HCEC 1CT (cell line): ENCODE measurements at regions not wholly inside any gene's neighbourhood (a gene's known extent, or its start where the extent isn't known, plus 50 kb on each side); places are given as distances from the start of the nearest gene placed in this dataset.

Source experiments
- DNase-seq: peaks from one replicate; pipeline ENCODE4 v3.0.0-alpha.2; 2017

DNA sequence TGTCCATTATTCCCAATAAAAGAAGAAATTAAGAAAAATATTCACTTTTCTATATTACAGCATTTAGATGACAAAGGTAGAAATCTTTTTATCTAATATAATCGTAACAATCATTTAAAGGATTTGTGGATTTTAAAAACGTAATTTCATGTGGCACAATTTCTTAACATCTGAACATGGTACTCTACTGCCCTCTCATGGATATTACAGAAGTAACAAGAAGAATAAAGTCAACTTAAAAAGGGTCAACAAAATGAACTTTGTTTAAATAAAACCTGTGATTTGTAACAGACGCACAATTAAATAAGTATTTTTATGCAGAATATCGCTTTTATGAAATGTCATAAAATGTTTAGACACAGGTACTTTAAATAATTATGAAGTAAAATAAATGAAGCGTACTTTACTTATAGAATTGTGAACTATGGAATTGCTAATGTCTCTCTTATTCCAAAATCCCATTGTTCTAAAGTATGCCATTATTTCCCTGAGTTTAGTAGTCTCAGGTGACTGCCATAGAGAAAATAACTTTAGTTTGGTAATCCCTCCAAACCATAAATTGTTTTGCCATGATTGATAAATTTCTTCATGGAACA is 366.8 kb upstream of the ZNF385D start:
- peak; percentile 2 for DNase-seq

DNA sequence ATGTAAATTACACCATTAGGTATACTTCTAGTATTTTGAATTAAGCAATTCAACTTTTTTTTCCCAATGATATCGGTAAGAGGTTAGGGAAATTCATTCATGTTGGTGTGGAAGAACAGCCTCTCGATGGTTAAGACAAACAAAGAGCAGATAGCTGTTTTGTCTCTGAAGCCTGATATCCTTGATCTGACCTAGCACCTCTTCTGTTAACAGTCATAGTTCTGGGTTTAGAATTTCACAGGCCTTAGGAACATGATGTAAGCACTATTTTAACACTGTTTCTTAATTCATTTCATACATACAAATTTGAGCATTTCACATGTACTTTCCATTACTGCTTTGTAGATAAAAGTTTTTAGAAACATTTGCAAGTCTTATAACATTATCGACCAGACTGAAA is 367.5 kb upstream of the ZNF385D start:
- DNase-seq: no peak

DNA sequence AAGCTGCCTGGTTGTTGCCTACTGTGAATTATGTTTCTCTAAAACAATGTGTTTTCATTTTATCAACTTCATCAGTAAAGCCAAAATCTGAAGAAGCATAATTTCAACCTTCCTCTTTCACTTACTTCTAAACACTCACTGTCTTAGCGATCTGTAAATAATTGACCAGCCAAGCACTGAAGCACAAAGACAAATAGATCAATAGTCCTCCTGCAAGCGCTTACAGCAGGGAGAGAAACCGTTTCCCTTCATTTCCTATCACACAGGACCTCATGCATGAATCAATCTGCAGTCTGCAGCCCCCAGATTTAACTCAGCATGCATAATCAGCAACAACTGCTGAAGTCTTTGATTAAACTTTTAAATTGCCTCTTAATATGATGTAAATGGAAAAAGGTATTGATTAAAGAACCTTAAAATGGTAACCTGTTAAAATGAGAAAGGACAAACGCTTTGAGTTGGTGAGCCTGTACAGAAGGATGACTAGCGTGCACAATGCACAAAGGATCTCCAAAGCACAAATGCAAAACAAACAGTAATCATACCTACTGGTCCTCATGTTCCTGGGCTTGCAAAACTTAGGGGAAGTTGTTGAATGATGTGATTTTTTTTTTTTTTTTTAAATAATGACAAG is 370.2 kb upstream of the ZNF385D start:
- no peak for DNase-seq

DNA sequence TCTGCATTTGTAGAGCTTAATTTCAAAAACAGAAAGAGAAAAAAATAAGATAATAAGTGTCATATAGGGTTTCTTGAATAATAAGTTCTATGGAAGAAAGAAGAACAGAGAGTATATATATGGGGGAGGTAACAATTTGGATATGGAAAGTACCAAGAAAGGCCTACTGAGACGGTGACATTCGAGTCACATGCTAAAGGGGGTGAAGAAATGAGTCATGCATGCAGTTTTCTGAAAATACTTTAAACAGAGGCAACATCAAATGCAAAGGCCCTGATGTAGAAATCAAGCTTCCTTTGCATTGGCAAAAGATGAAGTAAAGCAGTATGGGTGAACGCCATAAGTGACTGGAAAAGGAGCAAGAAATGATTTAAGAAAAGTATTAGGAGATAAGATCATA is 371.6 kb upstream of the ZNF385D start:
- DNase-seq: no peak

DNA sequence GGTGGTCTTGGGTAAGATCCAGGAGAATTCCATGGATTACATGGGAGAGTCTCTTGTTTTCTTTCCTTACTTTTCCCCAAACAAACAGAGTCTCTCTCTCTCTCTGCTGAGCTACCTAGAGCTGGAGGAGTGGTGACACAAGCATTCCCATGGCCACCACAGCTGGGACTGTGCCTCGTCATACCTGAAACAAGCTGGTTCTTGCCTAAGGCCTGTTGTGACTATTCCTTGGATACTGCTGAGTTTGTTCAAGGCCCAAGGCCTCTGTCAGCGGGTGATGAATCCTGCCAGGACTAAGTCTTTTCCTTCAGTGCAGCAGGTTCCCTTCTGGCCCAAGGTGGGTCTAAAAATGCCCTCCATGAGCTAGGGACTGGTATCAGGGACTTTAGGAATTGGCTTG is 378.1 kb upstream of the ZNF385D start:
- DNase-seq: no peak

DNA sequence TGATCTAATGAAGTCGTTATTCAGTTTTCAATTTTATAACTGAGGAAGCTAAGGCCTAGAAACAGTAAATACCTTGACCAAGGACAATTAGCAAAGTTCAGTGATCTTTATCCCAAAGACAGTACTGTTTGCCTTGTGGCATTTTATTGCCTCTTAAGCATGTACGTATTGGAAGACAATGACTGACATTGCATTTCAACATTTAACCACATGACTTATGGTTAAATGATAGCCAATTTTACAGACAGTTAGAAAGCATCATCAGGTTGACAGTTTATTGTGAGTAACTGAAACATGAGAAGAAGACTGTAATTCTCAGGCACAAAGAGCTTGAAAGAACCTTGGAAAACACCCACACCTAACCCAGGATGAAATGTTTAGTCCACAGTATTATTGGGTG is 390.8 kb upstream of the ZNF385D start:
- DNase-seq: no peak

DNA sequence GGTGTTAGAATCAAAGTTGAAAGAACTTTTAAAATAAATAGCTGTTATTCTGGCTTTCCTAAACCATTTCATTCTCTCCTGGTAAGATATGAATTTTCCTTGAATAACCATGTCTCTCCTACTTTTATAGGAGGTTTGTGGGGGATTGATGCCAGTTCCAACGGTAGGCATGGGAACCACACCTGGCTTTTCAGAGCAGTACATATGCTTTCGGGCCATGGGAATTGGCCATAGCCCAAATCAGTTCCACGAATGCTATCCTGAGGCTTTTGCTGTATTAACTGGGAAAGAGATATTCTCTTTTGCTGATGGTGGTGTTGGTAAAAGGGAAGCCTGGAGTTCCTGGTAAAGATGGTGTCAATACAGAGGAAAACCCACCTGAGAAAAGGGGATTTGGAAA is 396.2 kb upstream of the ZNF385D start:
- DNase-seq: no peak

DNA sequence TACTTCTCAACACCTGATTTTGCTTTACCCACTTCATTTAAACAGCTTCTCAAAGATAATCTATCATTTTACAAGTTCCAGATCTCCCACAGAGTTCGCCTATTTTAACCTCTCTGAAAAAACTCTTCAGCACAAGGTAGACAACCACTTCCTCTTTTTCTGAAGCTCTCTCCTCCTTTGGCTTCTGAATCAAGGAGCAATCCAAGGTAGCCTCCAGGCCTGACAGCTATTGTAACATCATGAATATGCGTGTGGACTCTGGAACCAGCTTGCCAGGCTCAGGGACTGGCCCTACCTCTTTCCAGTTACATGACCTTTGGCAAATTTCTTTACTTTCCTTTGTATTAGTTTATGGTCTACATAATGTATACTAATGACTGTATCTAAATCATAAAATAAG is 405.9 kb upstream of the ZNF385D start:
- no peak for DNase-seq

DNA sequence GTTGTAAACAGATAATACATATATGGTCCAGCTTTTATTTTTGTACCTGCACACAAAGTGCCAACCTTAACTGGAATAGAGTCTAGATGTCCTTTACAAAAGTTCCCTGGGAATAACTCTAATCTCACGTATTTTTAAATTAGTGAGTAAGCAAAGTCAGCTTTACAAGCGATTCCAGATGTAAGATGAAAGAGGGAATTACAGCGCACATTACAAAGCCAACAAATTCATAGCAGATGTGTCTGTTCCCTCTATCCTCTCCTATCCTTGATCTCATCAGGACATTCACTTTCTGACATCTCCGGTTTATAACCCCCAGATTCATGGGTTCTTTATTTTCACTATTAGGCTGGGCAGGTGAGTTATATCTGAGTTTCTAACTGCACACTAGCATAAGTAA is 406.8 kb upstream of the ZNF385D start:
- no peak for DNase-seq

DNA sequence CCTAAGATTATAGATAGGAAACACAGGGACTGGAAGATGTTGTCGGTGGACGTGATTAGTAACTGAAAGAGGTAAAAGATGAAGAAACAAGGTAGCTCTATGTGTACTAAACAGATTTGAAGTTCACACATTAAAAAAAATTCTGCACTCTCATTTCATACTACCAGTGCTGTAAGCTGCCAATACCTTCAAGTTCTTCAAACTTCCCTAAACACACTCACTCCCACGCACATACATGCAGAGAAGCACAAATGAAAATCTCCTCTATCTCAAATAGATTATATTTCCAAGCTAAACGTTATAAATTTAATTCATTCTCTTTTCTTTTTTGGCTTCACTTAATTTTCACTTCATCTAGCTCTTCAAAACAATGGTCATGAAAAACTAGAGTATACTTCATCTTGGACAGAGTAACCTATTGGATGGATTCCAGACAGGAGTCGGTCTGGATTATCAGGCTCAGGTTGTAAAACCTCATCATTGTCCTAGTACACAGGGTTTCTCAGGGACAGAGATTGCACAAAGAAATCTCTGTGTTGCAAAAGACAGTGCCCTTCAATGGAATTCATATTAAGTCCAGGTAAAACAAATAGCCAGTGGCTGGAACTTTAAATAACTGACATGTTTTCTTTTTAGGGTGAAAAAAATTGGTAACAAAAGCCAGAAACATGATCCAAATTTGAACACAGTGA is 408.1 kb upstream of the ZNF385D start:
- no peak for DNase-seq

DNA sequence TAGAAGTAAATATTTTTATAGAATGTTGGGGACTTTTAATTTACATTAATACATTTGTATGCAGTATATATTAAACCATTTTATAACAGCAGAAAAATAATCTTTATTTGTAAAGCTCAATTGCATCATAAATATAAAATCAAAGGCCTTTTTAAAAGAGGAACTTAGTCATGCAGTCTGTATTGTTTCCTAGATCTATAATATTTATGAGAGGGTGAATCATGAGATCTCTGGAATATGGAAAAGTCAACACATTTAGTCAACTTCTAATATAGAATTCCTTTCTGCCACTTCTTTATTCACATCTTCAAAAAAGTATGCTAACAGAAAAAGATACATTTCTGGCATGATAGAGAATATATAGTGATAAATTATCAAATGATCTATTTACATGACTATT is 410.3 kb upstream of the ZNF385D start:
- DNase-seq: no peak

DNA sequence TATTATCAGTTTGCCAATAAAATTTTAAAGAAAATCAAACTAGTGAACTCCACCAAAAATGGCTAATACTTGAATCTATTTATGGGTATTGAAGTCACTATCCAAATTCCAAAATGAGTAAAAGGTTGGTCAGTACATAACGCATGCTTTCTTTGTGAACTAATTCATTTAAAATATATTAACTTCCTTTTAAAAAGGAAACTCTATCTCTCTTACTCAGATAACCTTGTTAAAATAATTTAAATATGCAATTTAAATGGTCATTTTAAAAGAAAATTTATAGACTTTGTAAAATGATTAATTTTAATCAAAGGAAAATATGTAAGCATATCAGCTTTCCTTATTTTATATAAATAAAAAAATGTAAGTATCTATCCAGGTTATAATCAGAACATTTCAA is 419.4 kb upstream of the ZNF385D start:
- DNase-seq: no peak

DNA sequence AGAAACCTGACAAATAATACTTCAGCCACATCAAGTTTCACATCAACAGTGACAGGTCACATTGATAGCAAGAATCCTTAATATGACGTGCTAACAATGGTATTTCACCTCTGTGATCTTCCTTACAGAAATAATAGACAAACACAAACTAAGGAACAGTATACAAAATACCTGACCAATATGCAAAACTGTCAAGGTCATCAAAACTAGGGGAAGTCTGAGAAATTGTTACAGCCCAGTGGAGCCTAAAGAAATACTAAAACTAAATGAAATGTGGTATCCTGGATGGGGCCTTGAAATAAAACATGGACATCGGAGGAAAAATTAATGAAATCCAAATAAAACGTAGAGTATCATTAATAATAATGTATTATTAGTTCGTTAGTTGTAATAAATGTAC is 422.0 kb upstream of the ZNF385D start:
- DNase-seq: no peak

DNA sequence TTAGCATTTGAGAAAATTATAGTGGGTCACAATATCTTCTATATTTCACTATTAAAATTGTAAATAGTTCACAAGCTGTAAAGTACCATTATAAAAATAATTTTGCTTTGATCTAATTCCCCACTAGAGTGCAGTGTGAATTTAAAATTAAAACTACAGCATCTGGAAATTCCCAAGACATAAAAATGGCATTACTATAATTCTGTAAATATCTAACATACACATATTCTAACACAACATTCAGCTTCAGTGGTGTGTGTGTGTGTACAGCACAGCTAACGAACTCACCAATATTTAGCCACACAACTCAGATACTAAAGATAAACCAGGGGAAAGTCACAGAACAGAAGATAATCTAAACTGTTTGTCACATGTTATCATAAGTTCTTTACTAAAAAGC is 424.9 kb upstream of the ZNF385D start:
- no peak for DNase-seq

DNA sequence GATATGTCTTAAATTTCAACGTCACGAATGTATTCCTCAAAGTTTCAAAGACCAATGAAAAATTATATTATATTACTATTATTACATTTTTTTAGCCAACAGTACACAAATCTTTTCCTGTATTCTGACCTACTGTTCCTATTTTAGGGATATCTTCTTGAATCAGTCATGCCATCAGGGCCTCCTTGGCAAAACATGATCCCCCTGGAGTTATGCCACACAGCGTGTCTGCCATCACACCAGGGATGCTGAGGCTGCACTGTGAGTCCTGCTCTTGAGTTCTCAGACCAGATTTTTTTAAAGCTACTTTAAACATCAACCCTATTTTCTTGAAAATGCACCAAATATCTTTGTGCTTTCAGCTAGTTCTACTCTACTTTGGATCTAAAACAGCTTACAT is 425.9 kb upstream of the ZNF385D start:
- no peak for DNase-seq

DNA sequence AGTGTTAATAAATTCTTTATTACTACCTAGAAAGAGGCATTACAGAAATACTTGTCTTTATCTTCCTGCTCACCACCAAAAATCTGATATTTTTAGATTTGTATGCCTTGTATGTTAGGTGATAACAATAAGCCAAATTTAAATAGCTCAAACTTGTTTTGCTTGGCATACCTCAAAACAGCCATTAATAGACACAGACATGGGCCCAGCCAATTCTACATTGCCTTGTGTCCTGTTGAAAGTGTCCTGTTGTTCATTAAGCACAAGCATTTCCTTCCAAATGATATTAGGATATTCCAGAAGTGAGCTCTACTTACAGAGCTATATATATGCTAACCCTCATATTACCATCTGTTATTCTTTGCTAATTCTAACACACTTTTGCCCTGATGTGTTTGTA is 438.6 kb upstream of the ZNF385D start:
- DNase-seq: no peak

DNA sequence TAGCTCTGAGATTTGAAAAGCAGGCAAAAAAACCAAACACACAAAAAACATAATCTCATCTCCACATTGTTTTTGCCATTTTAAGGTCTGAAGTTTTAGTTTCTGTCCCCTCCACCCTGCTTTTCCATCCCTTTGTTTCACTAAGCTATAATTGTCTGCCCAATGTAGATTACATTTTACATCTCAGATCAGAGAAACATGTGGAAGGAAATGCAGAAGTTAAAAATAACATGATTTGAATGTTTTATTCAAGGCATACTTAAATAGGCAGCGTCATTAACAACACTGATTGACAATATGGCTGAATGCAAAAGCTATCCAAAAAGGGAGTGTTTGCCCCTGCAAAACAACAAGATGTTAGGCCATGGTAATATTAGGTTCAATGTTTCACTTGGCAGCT is 448.1 kb upstream of the ZNF385D start:
- DNase-seq: no peak

DNA sequence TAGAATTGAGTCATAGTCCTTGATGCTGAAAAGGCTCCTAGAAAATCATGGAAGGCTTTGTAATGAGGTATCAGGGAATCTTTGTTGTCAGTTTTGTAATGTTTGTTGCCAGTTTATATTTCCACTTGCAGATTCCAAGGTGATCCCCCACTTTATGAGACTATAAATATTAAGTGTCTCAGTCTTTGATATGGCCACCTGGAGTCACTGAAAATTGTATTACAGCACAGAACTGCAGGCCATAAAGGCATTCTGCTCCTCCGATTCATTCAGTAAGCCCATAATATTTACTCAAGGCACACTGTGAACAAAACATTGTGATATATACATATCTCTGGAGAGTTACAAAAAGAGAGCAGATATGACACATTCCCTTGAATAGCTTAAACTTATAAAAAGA is 457.8 kb upstream of the ZNF385D start:
- no peak for DNase-seq

DNA sequence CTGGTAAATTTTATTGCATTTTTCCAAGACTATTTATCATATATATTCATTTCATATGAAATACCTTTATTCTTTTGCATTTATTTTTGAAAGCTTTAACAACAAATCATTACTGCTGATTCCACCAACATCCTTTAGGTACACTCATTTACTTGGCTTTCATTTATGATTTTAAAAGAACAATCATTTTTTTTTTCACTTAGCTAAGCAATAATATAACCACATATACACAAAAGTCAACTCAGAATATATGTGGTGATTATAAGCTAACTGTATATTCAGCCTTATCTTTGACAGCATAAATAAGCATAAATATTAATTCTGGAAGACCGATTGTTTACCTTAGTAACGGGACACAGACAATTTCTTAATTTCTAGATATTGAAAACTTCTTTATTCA is 458.6 kb upstream of the ZNF385D start:
- no peak for DNase-seq

DNA sequence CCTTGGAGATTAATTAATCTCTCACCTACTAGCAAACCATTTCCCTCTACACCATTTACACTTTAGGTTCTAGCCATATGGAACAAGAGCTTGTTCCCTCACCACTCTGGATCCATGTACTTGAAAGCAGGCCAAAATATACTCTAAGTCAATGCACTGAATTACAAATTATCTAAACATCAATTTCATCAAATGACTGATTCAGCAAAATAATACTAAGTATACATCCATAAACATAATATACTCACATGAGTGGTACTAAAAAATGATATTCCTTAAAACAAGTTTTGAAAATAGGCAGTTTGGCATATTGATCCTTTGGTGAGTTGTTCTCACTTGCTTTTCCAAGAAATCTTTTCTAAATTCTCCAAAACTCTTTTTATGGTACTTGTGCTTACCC is 459.7 kb upstream of the ZNF385D start:
- no peak for DNase-seq

DNA sequence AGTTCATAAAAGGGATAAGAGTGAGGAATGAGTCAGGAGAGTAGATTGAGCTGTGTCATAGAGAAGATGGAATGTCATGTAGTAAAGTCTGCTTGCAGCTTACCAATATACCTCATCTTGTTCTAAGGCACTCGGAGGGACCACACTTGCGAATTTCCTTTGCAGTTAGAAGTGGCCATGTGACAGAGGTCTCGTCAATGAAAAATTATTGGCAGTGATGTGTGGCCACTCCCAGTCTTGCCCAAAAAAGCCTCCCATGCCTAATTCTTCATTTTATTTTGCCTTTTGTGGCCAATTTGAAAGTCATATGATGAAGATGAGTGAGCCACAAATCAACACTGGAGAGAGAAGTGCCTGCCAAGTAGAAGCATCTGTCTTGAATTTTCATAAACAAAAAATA is 465.6 kb upstream of the ZNF385D start:
- no peak for DNase-seq

DNA sequence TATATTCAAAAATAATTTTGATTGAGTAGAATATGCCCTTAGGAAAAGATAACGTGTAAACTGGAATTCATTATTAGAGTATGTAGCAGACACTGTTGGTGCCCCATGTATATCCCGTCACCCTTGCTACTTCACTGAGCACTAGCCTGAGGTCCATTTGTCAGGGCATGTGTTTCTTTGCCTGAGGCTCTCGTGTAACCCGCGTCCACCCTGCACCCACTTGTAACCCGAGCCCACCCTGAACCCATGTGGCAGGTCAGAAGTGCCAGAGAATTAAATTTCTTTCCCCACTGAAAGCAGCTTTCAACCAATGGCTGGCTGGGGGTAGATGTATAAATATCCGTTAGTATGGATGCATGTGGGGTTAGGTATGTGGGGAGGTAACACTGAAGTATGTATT is 474.2 kb upstream of the ZNF385D start:
- no peak for DNase-seq

DNA sequence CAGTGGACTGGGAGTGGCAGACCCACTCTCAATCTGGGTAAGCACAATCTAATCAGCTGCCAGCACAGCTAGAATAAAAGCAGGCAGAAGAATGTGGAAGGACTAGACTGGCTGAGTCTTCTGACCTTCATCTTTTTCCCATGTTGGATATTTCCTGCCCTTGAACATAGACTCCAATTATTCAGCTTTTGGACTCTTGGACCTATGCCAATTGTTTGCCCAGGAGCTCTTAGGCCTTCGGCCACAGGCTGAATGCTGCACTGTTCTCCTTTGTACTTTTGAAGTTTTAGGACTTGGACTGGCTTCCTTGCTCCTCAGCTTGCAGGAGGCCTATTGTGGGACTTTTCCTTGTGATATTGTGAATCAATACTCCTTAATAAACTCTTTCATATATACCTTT is 477.7 kb upstream of the ZNF385D start:
- no peak for DNase-seq

DNA sequence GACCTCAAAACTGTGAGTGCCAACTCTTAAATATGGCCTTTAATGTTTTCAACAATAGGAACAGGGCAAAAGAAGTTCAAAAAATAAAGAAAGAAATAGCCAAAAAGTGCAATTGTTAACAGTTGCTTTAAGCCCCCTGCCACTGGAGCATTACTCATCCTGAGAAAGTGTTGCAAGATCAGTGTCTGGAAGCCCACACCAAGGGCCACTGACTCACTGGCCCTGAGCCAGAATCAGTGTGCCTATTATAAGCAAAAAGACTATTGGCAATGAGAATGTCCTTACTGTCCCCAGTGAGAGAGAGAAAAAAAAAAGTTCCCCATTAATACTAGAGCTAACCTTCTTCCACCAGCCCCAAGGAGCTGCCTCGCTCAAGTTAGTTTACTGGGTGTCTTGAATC is 480.1 kb upstream of the ZNF385D start:
- DNase-seq: no peak
